Liver (tissue), 8 donors: ENCODE measurements at regions not wholly inside any gene's neighbourhood (a gene's known extent, or its start where the extent isn't known, plus 50 kb on each side); places are given as distances from the start of the nearest gene placed in this dataset.

Source experiments
- DNase-seq: peaks from one replicate; pipeline ENCODE4 v3.0.0-alpha.2; 2017; ENCODE audit warnings: low spot score
- H3K27ac ChIP-seq, 2 donors: one replicate each; pipeline ENCODE4 v1.7.0; 2013; ENCODE audit warnings: inconsistent platforms in 2 of 2, low read length in 2 of 2, control low read depth in 1 of 2, low read depth in 1 of 2, mild to moderate bottlenecking in 1 of 2
- H3K27me3 ChIP-seq, 4 donors: one replicate each; pipeline versions ENCODE4 v1.6.1 to v1.7.0; 2013; ENCODE audit warnings: low read length in 3 of 4, inconsistent platforms in 1 of 4, mild to moderate bottlenecking in 1 of 4, moderate library complexity in 1 of 4; ENCODE audit not compliant: control insufficient read depth in 4 of 4, insufficient read depth in 4 of 4
- H3K36me3 ChIP-seq, 4 donors: one replicate each; pipeline versions ENCODE4 v1.6.1 to v1.7.0; 2013; ENCODE audit warnings: low read length in 3 of 4, mild to moderate bottlenecking in 3 of 4, low read depth in 1 of 4, moderate library complexity in 1 of 4; ENCODE audit not compliant: control insufficient read depth in 4 of 4, insufficient read depth in 3 of 4
- H3K4me1 ChIP-seq, 4 donors: one replicate each; pipeline versions ENCODE4 v1.6.1 to v1.7.0; 2013; ENCODE audit warnings: low read length in 3 of 4, mild to moderate bottlenecking in 3 of 4, moderate library complexity in 1 of 4; ENCODE audit not compliant: control insufficient read depth in 4 of 4, insufficient read depth in 4 of 4
- H3K4me3 ChIP-seq, 3 donors: one replicate each; pipeline versions ENCODE4 v1.6.1 to v1.7.0; 2013; ENCODE audit warnings: low read length in 3 of 3, control low read depth in 1 of 3, low read depth in 1 of 3, mild to moderate bottlenecking in 1 of 3
- H3K9ac ChIP-seq, 2 donors: one replicate each; pipeline ENCODE4 v1.7.0; 2013; ENCODE audit warnings: low read length in 2 of 2, mild to moderate bottlenecking in 2 of 2, moderate library complexity in 2 of 2, control low read depth in 1 of 2, low read depth in 1 of 2
- H3K9me3 ChIP-seq, 4 donors: one replicate each; pipeline versions ENCODE4 v1.6.1 to v1.7.0; 2013; ENCODE audit warnings: low read length in 3 of 4; ENCODE audit not compliant: control insufficient read depth in 4 of 4
- EGR1 ChIP-seq, 2 donors: IDR thresholded peaks; 2 replicates each; pipeline ENCODE4 v1.6.1; 2016 to 2018; ENCODE audit warnings: antibody characterized with exemption in 2 of 2, low read depth in 2 of 2
- FOXA2 ChIP-seq: IDR thresholded peaks from 2 replicates; pipeline ENCODE4 v1.6.1; 2016; ENCODE audit warnings: antibody characterized with exemption
- GABPA ChIP-seq, 2 donors: IDR thresholded peaks in 1 of 2; conservative IDR thresholded peaks in 1 of 2; 2 replicates each; pipeline ENCODE4 v1.6.1; 2016; ENCODE audit warnings: antibody characterized with exemption in 2 of 2, mild to moderate bottlenecking in 1 of 2, moderate library complexity in 1 of 2
- HNF4A ChIP-seq, 2 donors: conservative IDR thresholded peaks; 2 replicates each; pipeline ENCODE4 v1.6.1; 2016; ENCODE audit warnings: antibody characterized with exemption in 2 of 2, mild to moderate bottlenecking in 2 of 2
- HNF4G ChIP-seq: IDR thresholded peaks from 2 replicates; pipeline ENCODE4 v1.6.1; 2016; ENCODE audit warnings: antibody characterized with exemption
- NR2F2 ChIP-seq: IDR thresholded peaks from 2 replicates; pipeline ENCODE4 v1.6.1; 2016; ENCODE audit warnings: antibody characterized with exemption
- RAD21 ChIP-seq, 2 donors: IDR thresholded peaks; 2 replicates each; pipeline ENCODE4 v1.6.1; 2016; ENCODE audit warnings: antibody characterized with exemption in 2 of 2, mild to moderate bottlenecking in 2 of 2
- SP1 ChIP-seq: IDR thresholded peaks from 2 replicates; pipeline ENCODE4 v1.6.1; 2018; ENCODE audit warnings: antibody characterized with exemption, mild to moderate bottlenecking
- TAF1 ChIP-seq: conservative IDR thresholded peaks from 2 replicates; pipeline ENCODE4 v1.6.1; 2016; ENCODE audit warnings: antibody characterized with exemption, mild to moderate bottlenecking
- YY1 ChIP-seq: IDR thresholded peaks from 2 replicates; pipeline ENCODE4 v1.6.1; 2016; ENCODE audit warnings: antibody characterized with exemption, mild to moderate bottlenecking
- WGBS: extraction: QIAGEN DNeasy Blood & Tissue Kit; methylation state at CpG from one replicate; pipeline ENCODE4 v1.1.7; 2013; 5-methylcytosine and 5-hydroxymethylcytosine counted together
- TF ChIP-seq, protein P1 (sequence below): IDR thresholded peaks from 2 replicates; pipeline ENCODE4 v1.6.1; 2016; ENCODE audit warnings: antibody characterized with exemption
- TF ChIP-seq, protein P2 (sequence below): fragments of 150-350 bp; IDR thresholded peaks from 2 replicates; pipeline ENCODE4 v1.5.1; 2017; ENCODE audit warnings: improper control_type of control experiment, low read depth, low read length; ENCODE audit not compliant: missing input control
- TF ChIP-seq, protein P3 (sequence below): IDR thresholded peaks from 2 replicates; pipeline ENCODE4 v1.6.1; 2016; ENCODE audit warnings: antibody characterized with exemption
- TF ChIP-seq, protein P4 (sequence below): IDR thresholded peaks from 2 replicates; pipeline ENCODE4 v1.6.1; 2016; ENCODE audit warnings: antibody characterized with exemption
- TF ChIP-seq, protein P5 (sequence below): IDR thresholded peaks from 2 replicates; pipeline ENCODE4 v1.6.1; 2016; ENCODE audit warnings: antibody characterized with exemption, mild to moderate bottlenecking
- donor health status: healthy.
- donor health status: healthy.
- donor health status: healthy.
- donor health status: healthy.
- donor health status: healthy.

DNA sequence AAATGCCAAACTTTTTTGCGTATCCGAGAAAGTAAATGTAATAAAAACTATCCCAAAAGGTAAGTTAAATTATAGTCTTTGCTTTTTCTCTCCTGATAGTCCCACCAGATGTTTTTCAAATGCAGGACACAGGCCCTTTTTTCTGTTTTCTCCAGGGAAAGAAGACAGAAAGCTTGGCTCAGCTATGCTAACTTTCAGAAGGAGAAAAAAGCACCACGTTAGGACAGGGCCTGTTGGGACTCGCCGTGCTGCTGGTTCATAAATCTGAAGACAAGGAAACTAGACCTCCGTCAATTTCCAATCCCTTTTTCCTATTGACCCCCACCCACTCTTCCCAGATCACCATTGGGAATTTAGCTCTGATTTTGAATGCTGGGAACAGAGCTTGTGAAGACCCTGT lies 220.9 kb upstream of the SFRP2 start:
- Histone ChIP-seq H3K9ac (no peak overlapping the region), H3K4me1 (no peaks in the 10 kb centered on the region), H3K4me3 (no peak overlapping the region), H3K36me3 (no peaks in the 10 kb centered on the region), H3K27me3 (no peaks in the 10 kb centered on the region), H3K9me3 (no peaks in the 10 kb centered on the region), H3K27ac (no peak overlapping the region)
- no peak for DNase-seq
- 80% methylated on average over 6 of the region's 6 CpGs for WGBS
- TF ChIP-seq YY1, result no peak
- TF ChIP-seq HNF4A (conservative IDR thresholded peaks at IDR 0.05), result no peak
- TF ChIP-seq HNF4G, result no peak
- TF ChIP-seq, protein P1, sequence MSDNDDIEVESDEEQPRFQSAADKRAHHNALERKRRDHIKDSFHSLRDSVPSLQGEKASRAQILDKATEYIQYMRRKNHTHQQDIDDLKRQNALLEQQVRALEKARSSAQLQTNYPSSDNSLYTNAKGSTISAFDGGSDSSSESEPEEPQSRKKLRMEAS, result no peak
- TF ChIP-seq SP1, result no peak
- no peak for TF ChIP-seq RAD21 (IDR thresholded peaks at IDR 0.05)
- TF ChIP-seq FOXA2, result no peak
- TF ChIP-seq EGR1 (IDR thresholded peaks at IDR 0.05; ENCODE audit: low read depth in 2 of 2), result no peak
- TF ChIP-seq, protein P2, sequence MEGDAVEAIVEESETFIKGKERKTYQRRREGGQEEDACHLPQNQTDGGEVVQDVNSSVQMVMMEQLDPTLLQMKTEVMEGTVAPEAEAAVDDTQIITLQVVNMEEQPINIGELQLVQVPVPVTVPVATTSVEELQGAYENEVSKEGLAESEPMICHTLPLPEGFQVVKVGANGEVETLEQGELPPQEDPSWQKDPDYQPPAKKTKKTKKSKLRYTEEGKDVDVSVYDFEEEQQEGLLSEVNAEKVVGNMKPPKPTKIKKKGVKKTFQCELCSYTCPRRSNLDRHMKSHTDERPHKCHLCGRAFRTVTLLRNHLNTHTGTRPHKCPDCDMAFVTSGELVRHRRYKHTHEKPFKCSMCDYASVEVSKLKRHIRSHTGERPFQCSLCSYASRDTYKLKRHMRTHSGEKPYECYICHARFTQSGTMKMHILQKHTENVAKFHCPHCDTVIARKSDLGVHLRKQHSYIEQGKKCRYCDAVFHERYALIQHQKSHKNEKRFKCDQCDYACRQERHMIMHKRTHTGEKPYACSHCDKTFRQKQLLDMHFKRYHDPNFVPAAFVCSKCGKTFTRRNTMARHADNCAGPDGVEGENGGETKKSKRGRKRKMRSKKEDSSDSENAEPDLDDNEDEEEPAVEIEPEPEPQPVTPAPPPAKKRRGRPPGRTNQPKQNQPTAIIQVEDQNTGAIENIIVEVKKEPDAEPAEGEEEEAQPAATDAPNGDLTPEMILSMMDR, result no peak
- no peak for TF ChIP-seq GABPA (IDR thresholded peaks at IDR 0.05 in 1 of 2, conservative IDR thresholded peaks at IDR 0.05 in 1 of 2)
- TF ChIP-seq TAF1, result no peak
- TF ChIP-seq, protein P3, sequence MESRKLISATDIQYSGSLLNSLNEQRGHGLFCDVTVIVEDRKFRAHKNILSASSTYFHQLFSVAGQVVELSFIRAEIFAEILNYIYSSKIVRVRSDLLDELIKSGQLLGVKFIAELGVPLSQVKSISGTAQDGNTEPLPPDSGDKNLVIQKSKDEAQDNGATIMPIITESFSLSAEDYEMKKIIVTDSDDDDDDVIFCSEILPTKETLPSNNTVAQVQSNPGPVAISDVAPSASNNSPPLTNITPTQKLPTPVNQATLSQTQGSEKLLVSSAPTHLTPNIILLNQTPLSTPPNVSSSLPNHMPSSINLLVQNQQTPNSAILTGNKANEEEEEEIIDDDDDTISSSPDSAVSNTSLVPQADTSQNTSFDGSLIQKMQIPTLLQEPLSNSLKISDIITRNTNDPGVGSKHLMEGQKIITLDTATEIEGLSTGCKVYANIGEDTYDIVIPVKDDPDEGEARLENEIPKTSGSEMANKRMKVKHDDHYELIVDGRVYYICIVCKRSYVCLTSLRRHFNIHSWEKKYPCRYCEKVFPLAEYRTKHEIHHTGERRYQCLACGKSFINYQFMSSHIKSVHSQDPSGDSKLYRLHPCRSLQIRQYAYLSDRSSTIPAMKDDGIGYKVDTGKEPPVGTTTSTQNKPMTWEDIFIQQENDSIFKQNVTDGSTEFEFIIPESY, result no peak
- TF ChIP-seq, protein P4, sequence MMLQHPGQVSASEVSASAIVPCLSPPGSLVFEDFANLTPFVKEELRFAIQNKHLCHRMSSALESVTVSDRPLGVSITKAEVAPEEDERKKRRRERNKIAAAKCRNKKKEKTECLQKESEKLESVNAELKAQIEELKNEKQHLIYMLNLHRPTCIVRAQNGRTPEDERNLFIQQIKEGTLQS, result no peak

DNA sequence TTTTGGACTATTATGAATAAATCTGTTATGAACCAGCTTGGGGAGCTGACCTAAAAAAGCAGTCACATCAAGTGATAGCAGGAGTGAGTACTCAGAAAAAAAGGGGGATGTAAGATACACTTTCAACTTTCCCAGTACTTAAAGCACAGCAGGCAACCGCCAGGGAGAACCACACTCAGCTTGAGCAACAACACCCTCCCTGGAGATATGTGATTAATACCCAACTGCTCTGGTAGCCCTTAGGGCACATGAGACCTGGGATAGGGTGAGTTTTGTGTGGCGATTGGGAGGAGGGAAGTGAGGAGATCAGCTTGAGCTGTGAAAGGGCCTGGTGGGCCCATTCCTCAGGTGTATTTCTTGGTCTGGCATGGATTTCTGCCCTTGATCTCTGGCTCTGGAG lies 220.3 kb upstream of the SFRP2 start:
- no peaks in the 10 kb centered on the region for H3K27me3 ChIP-seq
- no peak overlapping the region for H3K4me3 ChIP-seq
- H3K9me3 ChIP-seq, result no peaks in the 10 kb centered on the region
- H3K36me3 ChIP-seq, result no peaks in the 10 kb centered on the region
- TF ChIP-seq NR2F2 (no peak), FOXA2 (no peak), SP1 (no peak), RAD21 (IDR thresholded peaks at IDR 0.05) (no peak), HNF4A (conservative IDR thresholded peaks at IDR 0.05) (no peak)
- TF ChIP-seq, protein P5, sequence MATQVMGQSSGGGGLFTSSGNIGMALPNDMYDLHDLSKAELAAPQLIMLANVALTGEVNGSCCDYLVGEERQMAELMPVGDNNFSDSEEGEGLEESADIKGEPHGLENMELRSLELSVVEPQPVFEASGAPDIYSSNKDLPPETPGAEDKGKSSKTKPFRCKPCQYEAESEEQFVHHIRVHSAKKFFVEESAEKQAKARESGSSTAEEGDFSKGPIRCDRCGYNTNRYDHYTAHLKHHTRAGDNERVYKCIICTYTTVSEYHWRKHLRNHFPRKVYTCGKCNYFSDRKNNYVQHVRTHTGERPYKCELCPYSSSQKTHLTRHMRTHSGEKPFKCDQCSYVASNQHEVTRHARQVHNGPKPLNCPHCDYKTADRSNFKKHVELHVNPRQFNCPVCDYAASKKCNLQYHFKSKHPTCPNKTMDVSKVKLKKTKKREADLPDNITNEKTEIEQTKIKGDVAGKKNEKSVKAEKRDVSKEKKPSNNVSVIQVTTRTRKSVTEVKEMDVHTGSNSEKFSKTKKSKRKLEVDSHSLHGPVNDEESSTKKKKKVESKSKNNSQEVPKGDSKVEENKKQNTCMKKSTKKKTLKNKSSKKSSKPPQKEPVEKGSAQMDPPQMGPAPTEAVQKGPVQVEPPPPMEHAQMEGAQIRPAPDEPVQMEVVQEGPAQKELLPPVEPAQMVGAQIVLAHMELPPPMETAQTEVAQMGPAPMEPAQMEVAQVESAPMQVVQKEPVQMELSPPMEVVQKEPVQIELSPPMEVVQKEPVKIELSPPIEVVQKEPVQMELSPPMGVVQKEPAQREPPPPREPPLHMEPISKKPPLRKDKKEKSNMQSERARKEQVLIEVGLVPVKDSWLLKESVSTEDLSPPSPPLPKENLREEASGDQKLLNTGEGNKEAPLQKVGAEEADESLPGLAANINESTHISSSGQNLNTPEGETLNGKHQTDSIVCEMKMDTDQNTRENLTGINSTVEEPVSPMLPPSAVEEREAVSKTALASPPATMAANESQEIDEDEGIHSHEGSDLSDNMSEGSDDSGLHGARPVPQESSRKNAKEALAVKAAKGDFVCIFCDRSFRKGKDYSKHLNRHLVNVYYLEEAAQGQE, result no peak
- TF ChIP-seq, protein P3, result no peak
- no peak overlapping the region for H3K27ac ChIP-seq
- H3K9ac ChIP-seq, result no peak overlapping the region
- no peak for DNase-seq
- H3K4me1 ChIP-seq, result no peaks in the 10 kb centered on the region
- 86% methylated on average over 2 of the region's 2 CpGs for WGBS
